ENCODE measurements at regions not wholly inside any gene's neighbourhood (a gene's known extent, or its start where the extent isn't known, plus 50 kb on each side); places are given as distances from the start of the nearest gene placed in this dataset.

DNA sequence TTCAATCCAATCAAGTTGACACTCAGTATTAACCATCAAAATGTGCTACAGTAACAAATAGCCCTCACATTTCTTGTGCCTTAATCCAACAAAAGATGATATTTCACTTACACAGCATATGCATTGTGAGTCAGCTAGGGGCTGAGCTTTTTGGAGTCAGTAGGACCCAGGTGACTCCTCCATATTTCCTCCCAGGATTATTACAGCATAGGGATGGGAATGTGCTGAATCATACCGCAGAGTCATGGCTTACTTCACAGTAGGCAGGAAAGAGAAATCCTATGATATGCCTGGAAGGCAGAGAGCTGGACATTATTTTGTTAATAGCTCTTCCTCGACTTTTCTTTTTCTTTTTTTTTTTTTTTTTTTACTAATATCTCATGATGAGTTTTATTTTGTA, 153.3 kb downstream of the TMEM182 start:
- TF ChIP-seq, protein P1, sequence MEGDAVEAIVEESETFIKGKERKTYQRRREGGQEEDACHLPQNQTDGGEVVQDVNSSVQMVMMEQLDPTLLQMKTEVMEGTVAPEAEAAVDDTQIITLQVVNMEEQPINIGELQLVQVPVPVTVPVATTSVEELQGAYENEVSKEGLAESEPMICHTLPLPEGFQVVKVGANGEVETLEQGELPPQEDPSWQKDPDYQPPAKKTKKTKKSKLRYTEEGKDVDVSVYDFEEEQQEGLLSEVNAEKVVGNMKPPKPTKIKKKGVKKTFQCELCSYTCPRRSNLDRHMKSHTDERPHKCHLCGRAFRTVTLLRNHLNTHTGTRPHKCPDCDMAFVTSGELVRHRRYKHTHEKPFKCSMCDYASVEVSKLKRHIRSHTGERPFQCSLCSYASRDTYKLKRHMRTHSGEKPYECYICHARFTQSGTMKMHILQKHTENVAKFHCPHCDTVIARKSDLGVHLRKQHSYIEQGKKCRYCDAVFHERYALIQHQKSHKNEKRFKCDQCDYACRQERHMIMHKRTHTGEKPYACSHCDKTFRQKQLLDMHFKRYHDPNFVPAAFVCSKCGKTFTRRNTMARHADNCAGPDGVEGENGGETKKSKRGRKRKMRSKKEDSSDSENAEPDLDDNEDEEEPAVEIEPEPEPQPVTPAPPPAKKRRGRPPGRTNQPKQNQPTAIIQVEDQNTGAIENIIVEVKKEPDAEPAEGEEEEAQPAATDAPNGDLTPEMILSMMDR (IDR thresholded peaks at IDR 0.05): no peak
- TF ChIP-seq POLR2A (IDR thresholded peaks at IDR 0.05): no peak
- no peak for TF ChIP-seq POLR2AphosphoS5 (IDR thresholded peaks at IDR 0.05)

Data from sigmoid colon (tissue), 4 donors.